SK-N-SH treated with all-trans-retinoic acid at 6 μM for 48 hours (cell line): ENCODE measurements at regions not wholly inside any gene's neighbourhood (a gene's known extent, or its start where the extent isn't known, plus 50 kb on each side); places are given as distances from the start of the nearest gene placed in this dataset.

Experiments
- CSDC2 ChIP-seq: fragments of 250-450 bp; sonication (Bioruptor Pico); IDR thresholded peaks from 2 replicates; pipeline ENCODE4 v1.5.0; 2020; ENCODE audit warnings: mild to moderate bottlenecking, moderate library complexity
- ISL1 ChIP-seq: fragments of 250-450 bp; sonication (Bioruptor Pico); IDR thresholded peaks from 2 replicates; pipeline ENCODE4 v2.1.2; 2022; ENCODE audit warnings: mild to moderate bottlenecking, moderate library complexity
- PPARA ChIP-seq: fragments of 250-450 bp; sonication (Bioruptor Pico); IDR thresholded peaks from 2 replicates; pipeline ENCODE4 v1.5.0; 2020; ENCODE audit warnings: mild to moderate bottlenecking, borderline replicate concordance
- RARB ChIP-seq: fragments of 250-450 bp; sonication (Bioruptor Pico); IDR thresholded peaks from 2 replicates; pipeline ENCODE4 v1.8.0; 2021; ENCODE audit warnings: mild to moderate bottlenecking, moderate library complexity
- SNAI2 ChIP-seq: fragments of 250-450 bp; sonication (Bioruptor Pico); IDR thresholded peaks from 2 replicates; pipeline ENCODE4 v1.5.0; 2020; ENCODE audit warnings: mild to moderate bottlenecking, moderate library complexity
- ZC3H10 ChIP-seq: fragments of 250-450 bp; sonication (Bioruptor Pico); IDR thresholded peaks from 2 replicates; pipeline ENCODE4 v1.5.1; 2021; ENCODE audit warnings: mild to moderate bottlenecking, moderate library complexity
- ZFP3 ChIP-seq: fragments of 250-450 bp; sonication (Bioruptor Pico); IDR thresholded peaks from 2 replicates; pipeline ENCODE4 v1.5.0; 2020; ENCODE audit warnings: mild to moderate bottlenecking, moderate library complexity
- ZFP30 ChIP-seq: fragments of 450-650 bp; formaldehyde crosslinking; IDR thresholded peaks from 2 replicates; pipeline ENCODE4 v1.5.0; 2022; ENCODE audit warnings: mild to moderate bottlenecking, moderate library complexity
- ZNF8 ChIP-seq: fragments of 450-650 bp; formaldehyde crosslinking; IDR thresholded peaks from 2 replicates; pipeline ENCODE4 v1.5.0; 2020; ENCODE audit warnings: mild to moderate bottlenecking, moderate library complexity
- TF ChIP-seq, protein P1 (sequence below): fragments of 250-450 bp; sonication (Bioruptor Pico); IDR thresholded peaks from 2 replicates; pipeline ENCODE4 v1.8.0; 2020; ENCODE audit warnings: mild to moderate bottlenecking, moderate library complexity, borderline replicate concordance

DNA sequence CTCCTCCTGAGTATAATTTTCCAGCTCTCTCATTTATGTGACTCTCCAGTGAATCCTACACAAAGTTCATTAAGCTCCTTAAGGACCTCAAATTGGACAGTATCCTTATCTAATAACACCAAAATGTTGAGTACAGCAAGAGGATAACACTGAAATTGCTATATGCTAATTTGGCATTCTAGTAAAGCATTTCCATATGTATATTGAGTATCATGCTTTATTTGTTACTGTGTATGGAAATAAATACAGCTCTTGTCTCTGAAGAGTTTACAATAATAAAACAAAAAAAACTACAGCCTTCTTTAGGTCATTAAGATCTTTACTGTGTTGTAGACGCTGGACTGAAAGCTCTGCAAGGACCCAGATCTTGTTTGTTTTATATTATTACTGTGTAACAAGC is 1341.3 kb downstream of the ROBO1 start:
- TF ChIP-seq PPARA (no peak), ZFP3 (CRISPR knock-in tag) (no peak), ZC3H10 (CRISPR knock-in tag) (no peak), RARB (CRISPR knock-in tag) (no peak), SNAI2 (CRISPR knock-in tag) (no peak), CSDC2 (CRISPR knock-in tag) (no peak), ISL1 (no peak), ZNF8 (no peak), ZFP30 (CRISPR knock-in tag) (no peak)
- TF ChIP-seq, protein P1, sequence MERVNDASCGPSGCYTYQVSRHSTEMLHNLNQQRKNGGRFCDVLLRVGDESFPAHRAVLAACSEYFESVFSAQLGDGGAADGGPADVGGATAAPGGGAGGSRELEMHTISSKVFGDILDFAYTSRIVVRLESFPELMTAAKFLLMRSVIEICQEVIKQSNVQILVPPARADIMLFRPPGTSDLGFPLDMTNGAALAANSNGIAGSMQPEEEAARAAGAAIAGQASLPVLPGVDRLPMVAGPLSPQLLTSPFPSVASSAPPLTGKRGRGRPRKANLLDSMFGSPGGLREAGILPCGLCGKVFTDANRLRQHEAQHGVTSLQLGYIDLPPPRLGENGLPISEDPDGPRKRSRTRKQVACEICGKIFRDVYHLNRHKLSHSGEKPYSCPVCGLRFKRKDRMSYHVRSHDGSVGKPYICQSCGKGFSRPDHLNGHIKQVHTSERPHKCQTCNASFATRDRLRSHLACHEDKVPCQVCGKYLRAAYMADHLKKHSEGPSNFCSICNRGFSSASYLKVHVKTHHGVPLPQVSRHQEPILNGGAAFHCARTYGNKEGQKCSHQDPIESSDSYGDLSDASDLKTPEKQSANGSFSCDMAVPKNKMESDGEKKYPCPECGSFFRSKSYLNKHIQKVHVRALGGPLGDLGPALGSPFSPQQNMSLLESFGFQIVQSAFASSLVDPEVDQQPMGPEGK (CRISPR knock-in tag): no peak
